ENCODE measurements at regions not wholly inside any gene's neighbourhood (a gene's known extent, or its start where the extent isn't known, plus 50 kb on each side); places are given as distances from the start of the nearest gene placed in this dataset.
"Not testable (repeated sequence)": the region's sequence is repeated elsewhere in the genome, so short reads cannot be mapped to it uniquely, and the experiment has no call there.

DNA sequence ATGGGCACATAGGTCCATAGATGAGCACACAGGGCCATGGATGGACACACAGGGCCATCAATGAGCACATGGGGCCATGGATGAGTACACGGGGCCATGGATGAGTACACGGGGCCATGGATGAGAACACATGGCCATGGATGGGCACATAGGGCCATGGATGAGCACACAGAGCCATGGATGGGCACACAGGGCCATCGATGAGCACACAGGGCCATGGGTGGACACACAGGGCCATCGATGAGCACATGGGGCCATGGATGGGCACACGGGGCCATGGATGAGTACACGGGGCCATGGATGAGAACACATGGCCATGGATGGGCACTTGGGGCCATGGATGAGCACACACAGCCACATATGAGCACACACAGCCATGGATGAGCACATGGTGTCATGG lies 192.6 kb upstream of the HDAC4 start (continued):
- TF ChIP-seq, protein P1, sequence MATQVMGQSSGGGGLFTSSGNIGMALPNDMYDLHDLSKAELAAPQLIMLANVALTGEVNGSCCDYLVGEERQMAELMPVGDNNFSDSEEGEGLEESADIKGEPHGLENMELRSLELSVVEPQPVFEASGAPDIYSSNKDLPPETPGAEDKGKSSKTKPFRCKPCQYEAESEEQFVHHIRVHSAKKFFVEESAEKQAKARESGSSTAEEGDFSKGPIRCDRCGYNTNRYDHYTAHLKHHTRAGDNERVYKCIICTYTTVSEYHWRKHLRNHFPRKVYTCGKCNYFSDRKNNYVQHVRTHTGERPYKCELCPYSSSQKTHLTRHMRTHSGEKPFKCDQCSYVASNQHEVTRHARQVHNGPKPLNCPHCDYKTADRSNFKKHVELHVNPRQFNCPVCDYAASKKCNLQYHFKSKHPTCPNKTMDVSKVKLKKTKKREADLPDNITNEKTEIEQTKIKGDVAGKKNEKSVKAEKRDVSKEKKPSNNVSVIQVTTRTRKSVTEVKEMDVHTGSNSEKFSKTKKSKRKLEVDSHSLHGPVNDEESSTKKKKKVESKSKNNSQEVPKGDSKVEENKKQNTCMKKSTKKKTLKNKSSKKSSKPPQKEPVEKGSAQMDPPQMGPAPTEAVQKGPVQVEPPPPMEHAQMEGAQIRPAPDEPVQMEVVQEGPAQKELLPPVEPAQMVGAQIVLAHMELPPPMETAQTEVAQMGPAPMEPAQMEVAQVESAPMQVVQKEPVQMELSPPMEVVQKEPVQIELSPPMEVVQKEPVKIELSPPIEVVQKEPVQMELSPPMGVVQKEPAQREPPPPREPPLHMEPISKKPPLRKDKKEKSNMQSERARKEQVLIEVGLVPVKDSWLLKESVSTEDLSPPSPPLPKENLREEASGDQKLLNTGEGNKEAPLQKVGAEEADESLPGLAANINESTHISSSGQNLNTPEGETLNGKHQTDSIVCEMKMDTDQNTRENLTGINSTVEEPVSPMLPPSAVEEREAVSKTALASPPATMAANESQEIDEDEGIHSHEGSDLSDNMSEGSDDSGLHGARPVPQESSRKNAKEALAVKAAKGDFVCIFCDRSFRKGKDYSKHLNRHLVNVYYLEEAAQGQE (IDR thresholded peaks at IDR 0.05; ENCODE audit: borderline replicate concordance), result no peak
- TF ChIP-seq, protein P1 (CRISPR knock-in tag; IDR thresholded peaks at IDR 0.05; ENCODE audit: low read depth), result no peak
- TF ChIP-seq BRD9 (IDR thresholded peaks at IDR 0.05; ENCODE audit: low read depth, partially characterized antibody) (no peak), ZNF57 (CRISPR knock-in tag; IDR thresholded peaks at IDR 0.05) (no peak), CEBPB (tag; IDR thresholded peaks at IDR 0.05) (no peak)

DNA sequence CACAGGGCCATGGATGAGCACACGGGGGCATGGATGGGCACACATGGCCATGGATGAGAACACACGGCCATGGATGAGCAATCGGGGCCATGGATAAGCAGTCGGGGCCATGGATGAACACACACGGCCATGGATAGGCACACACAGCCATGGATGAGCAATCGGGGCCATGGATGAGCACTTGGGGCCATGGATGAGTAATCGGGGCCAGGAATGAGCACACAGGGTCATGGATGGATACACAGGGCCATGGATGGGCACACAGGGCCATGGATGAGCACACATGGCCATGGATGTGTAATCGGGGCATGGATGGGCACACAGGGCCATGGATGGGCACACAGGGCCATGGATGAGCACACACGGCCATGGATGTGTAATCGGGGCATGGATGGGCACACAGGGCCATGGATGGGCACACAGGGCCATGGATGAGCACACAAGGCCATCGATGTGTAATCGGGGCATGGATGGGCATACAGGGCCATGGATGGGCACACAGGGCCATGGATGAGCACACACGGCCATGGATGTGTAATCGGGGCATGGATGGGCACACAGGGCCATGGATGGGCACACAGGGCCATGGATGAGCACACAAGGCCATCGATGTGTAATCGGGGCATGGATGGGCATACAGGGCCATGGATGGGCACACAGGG lies 191.9 kb upstream of the HDAC4 start:
- CTCF ChIA-PET (ENCODE audit: low intra/inter-chr PET ratio); H3K9ac ChIP-seq (ENCODE audit: insufficient read depth in 1 of 2, low read depth in 2 of 2, low read length in 2 of 2); BruUV-seq (replicated peaks); H3K9me1 ChIP-seq (ENCODE audit: control insufficient read depth, insufficient read depth, low read length); ATAC-seq; H3K4me2 ChIP-seq (ENCODE audit: insufficient read depth, low read length); FAIRE-seq; H3K27ac ChIP-seq (ENCODE audit: extremely low read depth, low read depth, low read length); H3K79me2 ChIP-seq (ENCODE audit: control insufficient read depth, insufficient read depth, low read length); in situ Hi-C loops (cut with MboI); H3K36me3 ChIP-seq (ENCODE audit: control insufficient read depth, insufficient read depth, low read length); H2AFZ ChIP-seq (ENCODE audit: low read depth, low read length); DNase-seq (ENCODE audit: extremely low read depth in 1 of 4, low spot score in 3 of 4); H3K4me1 ChIP-seq (replicated peaks in 1 of 2; ENCODE audit: control insufficient read depth in 2 of 2, insufficient read depth in 2 of 2, low read length in 2 of 2); H4K20me1 ChIP-seq (replicated peaks; ENCODE audit: control insufficient read depth, insufficient read depth, low read length); H3K4me3 ChIP-seq; intact Hi-C loops (cut with micrococcal nuclease); H3K9me3 ChIP-seq (replicated peaks; ENCODE audit: control insufficient read depth, insufficient read depth, low read depth, low read length); POLR2A ChIA-PET: not testable (repeated sequence)
- WGBS (ENCODE audit: insufficient coverage, low coverage, missing lambda C conversion rate), result 3% methylated on average over 8 of the region's 16 CpGs
- peaks cover 0 to 40% of the 10 kb centered on the region in 2 experiments; a peak in 2 of 5 replicates for H3K27me3 ChIP-seq (ENCODE audit: control insufficient read depth in 2 of 2, insufficient read depth in 2 of 2, low read length in 2 of 2)
